ENCODE measurements at regions not wholly inside any gene's neighbourhood (a gene's known extent, or its start where the extent isn't known, plus 50 kb on each side); places are given as distances from the start of the nearest gene placed in this dataset.
A peak's percentile ranks its signal among the peaks of the same experiment; 100 is the strongest.

DNA sequence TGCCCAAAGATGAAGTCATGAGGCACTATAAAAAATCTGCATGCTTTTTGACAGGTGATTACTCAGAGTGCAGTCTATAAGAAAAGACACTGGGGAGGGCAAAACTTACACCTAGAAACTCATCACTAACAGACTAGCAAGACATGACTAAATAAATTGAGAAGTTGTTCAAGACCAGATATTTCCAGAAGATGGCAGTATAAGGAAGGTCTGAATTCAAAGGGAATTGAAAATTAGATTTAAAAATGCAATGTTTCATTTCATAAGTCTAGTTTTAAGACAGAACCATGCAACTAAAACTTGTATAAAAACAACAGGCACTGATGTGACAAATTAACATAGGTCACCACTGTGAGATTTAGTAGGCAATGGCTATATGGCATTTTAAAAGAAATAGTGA, 232.5 kb upstream of the POF1B start:
- no peaks in the 10 kb centered on the region; the same call in 1 of the 2 replicates for H3K4me1 ChIP-seq (ENCODE audit: insufficient read depth, low read length)
- Mint-ChIP-seq H3K4me1 (no peaks in the 10 kb centered on the region; a peak in 1 of 4 replicates), H3K9me3 (peaks cover 51 to 60% of the 10 kb centered on the region in 2 experiments), H3K27ac (no peak overlapping the region), H3K27me3 (ENCODE audit: low read depth) (no peaks in the 10 kb centered on the region), H3K36me3 (ENCODE audit: insufficient read depth in 1 of 3, low read depth in 3 of 3) (no peaks in the 10 kb centered on the region), H3K4me3 (no peak overlapping the region)
- H3K23ac ChIP-seq (ENCODE audit: insufficient read length, low read depth, low read length), result no peak overlapping the region
- no peak overlapping the region for H4K5ac ChIP-seq (ENCODE audit: insufficient read length, low read depth, low read length)
- H2AFZ ChIP-seq (ENCODE audit: low read length), result no peak overlapping the region
- no peak overlapping the region for H3K9ac ChIP-seq (ENCODE audit: extremely low read depth, insufficient read length, low read length)
- H3K14ac ChIP-seq (ENCODE audit: insufficient read depth, low read length), result no peak overlapping the region
- H3K79me2 ChIP-seq (ENCODE audit: insufficient read depth, low read length), result no peaks in the 10 kb centered on the region
- H3K18ac ChIP-seq (ENCODE audit: insufficient read length, low read depth, low read length), result no peak overlapping the region
- H2BK5ac ChIP-seq (ENCODE audit: insufficient read length, low read length), result no peak overlapping the region
- H2BK12ac ChIP-seq (ENCODE audit: insufficient read length, low read depth, low read length), result no peak overlapping the region
- H3T11ph ChIP-seq (ENCODE audit: low read length), result no peak overlapping the region
- H3K27ac ChIP-seq (ENCODE audit: insufficient read length, low read depth, low read length), result no peak overlapping the region
- H3K4me2 ChIP-seq (ENCODE audit: insufficient read depth, insufficient read length, low read length), result no peak overlapping the region
- H4K8ac ChIP-seq (replicated peaks; ENCODE audit: insufficient read length, low read depth, low read length), result no peak overlapping the region
- no peak overlapping the region for H4K91ac ChIP-seq (ENCODE audit: insufficient read length, low read depth, low read length)
- H2BK20ac ChIP-seq (ENCODE audit: low read depth, low read length, poor library complexity, severe bottlenecking), result no peak overlapping the region
- no peak overlapping the region for H2BK120ac ChIP-seq (ENCODE audit: low read depth, low read length, poor library complexity, severe bottlenecking)
- no peak overlapping the region for H3K56ac ChIP-seq (ENCODE audit: insufficient read length, low read depth, low read length)
- no peak overlapping the region for H3K4ac ChIP-seq (ENCODE audit: low read depth, low read length)
- TF ChIP-seq, protein P1, sequence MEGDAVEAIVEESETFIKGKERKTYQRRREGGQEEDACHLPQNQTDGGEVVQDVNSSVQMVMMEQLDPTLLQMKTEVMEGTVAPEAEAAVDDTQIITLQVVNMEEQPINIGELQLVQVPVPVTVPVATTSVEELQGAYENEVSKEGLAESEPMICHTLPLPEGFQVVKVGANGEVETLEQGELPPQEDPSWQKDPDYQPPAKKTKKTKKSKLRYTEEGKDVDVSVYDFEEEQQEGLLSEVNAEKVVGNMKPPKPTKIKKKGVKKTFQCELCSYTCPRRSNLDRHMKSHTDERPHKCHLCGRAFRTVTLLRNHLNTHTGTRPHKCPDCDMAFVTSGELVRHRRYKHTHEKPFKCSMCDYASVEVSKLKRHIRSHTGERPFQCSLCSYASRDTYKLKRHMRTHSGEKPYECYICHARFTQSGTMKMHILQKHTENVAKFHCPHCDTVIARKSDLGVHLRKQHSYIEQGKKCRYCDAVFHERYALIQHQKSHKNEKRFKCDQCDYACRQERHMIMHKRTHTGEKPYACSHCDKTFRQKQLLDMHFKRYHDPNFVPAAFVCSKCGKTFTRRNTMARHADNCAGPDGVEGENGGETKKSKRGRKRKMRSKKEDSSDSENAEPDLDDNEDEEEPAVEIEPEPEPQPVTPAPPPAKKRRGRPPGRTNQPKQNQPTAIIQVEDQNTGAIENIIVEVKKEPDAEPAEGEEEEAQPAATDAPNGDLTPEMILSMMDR (conservative IDR thresholded peaks at IDR 0.05), result peak; percentile 60
- no peaks in the 10 kb centered on the region for H3K9me3 ChIP-seq (ENCODE audit: control insufficient read depth, low read depth, low read length)
- no peak for DNase-seq
- no peak overlapping the region for H2AK5ac ChIP-seq (ENCODE audit: insufficient read length, low read length)
- no peak overlapping the region for H2BK15ac ChIP-seq (ENCODE audit: low read depth, low read length)
- H3K27me3 ChIP-seq (ENCODE audit: insufficient read depth, low read length), result no peaks in the 10 kb centered on the region
- H3K79me1 ChIP-seq (ENCODE audit: insufficient read depth, low read depth, low read length, poor library complexity, severe bottlenecking), result no peaks in the 10 kb centered on the region
- H4K20me1 ChIP-seq (ENCODE audit: control insufficient read depth, insufficient read depth, insufficient read length), result no peaks in the 10 kb centered on the region
- no peaks in the 10 kb centered on the region for H3K23me2 ChIP-seq (ENCODE audit: insufficient read length, low read depth, low read length, poor library complexity, severe bottlenecking)
